ENCODE measurements at regions not wholly inside any gene's neighbourhood (a gene's known extent, or its start where the extent isn't known, plus 50 kb on each side); places are given as distances from the start of the nearest gene placed in this dataset.

- no peak for DNase-seq
- TF ChIP-seq POLR2A (IDR thresholded peaks at IDR 0.05; ENCODE audit: low read length) (no peak), GATA1 (IDR thresholded peaks at IDR 0.05; ENCODE audit: low read depth, low read length) (no peak)
Measured at GRCh38 chr9:106800701-106801270, 62.2 kb upstream of the ZNF462 start.

DNA sequence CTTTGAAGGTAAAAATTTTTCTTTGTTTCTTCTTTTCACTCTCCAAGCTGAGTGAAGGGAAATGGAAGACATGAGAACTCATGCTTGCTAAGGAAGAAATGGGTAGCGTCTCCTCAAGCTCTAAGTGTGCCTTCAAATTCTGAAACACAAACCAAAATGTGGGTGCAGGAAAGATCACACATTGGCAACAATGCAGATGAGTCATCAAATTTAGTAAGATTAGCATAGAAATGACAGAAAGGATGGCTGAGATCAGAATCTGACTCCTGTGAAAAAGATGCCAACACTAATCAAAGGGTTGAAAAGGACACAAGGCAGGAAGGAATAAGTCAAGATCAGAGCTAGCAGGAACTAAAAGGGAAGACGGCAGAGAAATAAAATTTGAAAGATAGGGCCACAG, 61.1 kb upstream of the ZNF462 start:
- TF ChIP-seq POLR2A (IDR thresholded peaks at IDR 0.05; ENCODE audit: low read length) (no peak), GATA1 (IDR thresholded peaks at IDR 0.05; ENCODE audit: low read depth, low read length) (no peak)
- DNase-seq = no peak
